HG03521 (cell line): ENCODE measurements at regions not wholly inside any gene's neighbourhood (a gene's known extent, or its start where the extent isn't known, plus 50 kb on each side); places are given as distances from the start of the nearest gene placed in this dataset.
A peak's percentile ranks its signal among the peaks of the same experiment; 100 is the strongest.

Experiments
- ATAC-seq: cut with Tn5 transposase; IDR thresholded peaks from one replicate; pipeline ENCODE4 v1.9.1; 2021; ENCODE audit warnings: mild to moderate bottlenecking, moderate library complexity; ENCODE audit not compliant: unreplicated experiment

DNA sequence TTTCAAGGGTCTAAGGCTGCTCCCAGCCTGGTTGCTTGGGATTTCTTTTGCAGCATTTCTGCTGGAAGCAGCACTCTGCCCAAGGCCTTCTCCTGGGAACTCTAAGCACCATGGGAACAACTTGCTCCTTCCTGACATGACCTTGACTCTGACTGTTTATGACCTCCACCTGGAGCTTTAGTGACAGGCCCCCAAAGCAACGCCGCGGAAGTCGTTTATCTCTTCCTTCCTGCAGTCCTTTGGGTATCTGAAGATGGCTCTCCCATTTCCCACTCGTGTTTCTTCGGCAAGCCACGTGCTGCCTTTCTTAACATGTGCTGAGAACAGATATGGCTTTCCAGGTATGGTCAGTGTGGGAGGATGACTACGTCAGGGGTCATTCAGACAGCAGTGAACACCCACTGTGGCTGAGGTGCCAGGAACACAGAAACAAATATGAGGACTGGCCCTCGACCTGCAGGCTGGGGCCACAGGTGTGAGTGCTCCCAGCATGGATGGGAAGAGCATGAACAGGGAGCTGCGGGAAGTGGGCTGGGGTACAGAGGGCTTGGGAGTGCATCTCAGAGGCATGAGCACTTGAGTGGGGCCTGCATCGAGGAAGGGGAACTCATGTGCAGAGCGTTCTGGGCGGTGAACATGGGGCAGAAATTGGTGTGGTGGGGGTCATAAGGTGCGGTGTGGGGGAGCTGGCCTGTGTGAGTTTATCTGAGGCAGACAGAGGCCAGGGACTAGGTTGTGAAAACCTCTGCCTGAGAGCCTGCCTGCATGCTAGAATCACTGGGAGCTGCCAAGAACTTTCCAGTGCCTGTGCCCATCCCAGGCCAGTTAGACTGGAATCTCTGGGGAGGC, 140.5 kb downstream of the TSN start:
- ATAC-seq, result no peak

DNA sequence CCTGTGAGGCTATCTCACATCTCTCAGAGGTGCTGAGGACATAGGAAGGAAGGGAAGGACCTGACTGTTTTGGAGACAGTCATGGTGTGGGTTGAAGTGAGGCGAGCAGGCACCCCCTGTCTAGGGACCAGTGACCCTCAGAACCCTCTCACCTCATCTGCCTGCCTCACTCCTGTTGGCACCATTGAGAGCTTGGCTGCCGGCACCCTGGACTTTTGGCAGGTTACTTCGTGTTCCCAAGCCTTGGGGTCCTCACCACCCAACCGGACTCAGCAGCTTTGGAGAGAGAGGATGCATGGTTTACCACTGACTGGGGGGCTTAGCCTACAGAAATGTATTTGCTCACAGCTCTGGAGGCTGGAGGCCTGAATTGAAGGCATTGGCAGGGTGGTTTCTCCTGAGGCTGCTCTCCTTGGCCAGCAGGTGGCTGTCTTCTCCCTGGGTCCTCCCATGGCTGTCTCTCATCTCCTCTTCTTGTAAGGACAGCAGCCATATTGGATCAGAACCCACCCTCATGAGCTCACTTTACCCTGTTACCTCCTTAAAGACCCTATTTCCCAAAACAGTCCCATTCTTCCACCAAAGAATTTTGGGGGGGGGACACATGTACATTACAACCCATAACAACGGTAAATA, 142.0 kb downstream of the TSN start:
- peak; percentile 81 for ATAC-seq

DNA sequence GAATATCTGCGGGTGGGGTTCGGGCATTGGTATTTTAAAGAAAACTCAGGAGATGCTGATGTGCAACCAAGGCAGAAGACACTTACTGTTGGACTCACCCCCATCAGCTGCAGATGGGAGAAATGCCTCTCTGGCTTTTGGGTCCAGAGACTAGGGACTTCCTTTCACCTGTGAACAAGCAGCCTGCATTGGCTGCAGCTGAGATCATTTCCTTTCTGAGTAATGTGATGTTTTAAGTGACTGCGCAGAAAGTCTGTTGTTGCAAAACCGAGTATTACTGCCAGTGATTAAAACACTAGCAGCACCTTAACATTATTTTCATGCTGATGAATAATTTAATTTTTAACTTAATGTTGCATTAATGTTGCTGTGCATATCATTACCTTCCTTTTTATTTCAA, 143.0 kb downstream of the TSN start:
- ATAC-seq, result no peak

DNA sequence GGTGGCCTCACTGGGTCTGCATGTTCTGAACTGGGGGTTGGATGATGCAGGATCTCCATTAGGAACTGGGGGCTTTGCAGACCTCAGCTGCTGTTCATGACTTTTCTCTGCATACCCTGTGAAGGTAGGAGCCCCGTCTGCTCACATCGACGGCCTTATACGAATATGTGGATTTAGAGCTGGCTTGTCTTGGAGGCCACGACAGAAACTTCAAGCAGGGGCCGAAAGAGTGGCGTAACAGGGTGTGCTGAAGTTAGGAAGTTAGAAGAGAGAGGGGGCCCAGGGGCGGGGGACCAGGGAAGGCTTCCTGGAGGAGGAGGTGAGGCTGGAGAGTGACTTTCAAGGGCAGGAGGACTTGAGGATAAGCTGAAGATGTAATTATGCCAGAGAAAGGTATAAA, 144.9 kb downstream of the TSN start:
- ATAC-seq, result no peak

- ATAC-seq, result no peak
Observed at GRCh38 chr2:121902171-121902591, 146.7 kb downstream of the TSN start.

- no peak for ATAC-seq
Observed at GRCh38 chr2:121902616-121903015, 147.2 kb downstream of the TSN start.

DNA sequence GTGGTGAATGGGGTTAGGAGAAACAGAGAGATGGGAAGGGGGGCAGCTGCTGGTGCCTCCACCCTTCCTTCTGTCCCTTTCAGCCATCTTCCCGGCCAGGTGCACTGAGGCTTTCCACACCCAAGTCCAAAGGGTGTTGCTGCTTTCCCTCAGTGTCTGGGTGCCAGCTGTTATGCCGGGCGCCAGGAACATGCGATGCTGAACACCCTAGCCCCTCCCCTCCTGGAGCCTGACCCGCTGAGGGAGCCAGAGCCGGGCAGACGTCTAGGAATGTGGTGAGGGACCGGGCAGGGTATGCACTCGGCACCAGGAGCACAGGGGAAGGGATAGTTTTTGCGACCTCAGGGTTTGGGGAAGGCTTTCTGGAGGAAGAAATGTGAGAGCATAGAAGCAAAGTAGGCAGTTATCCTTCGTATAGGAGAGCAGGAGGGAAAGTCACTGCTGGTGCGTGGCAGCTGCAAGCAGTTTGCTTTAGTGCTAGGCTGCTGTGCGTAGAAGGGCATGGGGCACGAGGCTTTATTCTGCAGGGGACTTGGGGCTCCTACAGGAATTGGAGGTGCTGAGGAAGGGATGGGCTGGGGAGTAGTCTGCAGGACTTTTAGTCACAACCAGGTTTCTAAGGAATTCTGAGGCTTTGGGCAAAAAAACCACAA, 147.7 kb downstream of the TSN start:
- ATAC-seq, result no peak

DNA sequence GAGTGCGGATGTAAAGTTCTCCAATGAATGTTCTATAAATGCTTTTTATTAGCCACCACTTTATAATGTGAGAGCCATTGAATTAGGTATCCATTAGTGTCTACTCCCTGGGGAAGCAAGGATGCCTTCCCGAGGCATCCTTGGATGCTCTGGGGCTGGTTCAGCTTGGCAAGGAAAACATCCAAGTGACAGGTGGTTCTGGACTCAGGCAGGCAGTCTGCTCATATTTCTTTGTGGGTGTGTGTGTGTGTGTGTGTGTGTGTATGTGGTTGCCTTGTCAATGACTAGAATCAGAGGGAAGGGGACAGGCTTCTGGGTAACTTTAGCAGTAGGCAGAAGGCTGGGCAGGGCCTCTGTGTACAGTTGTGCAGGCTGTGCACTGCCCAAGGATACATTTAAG, 149.2 kb downstream of the TSN start:
- ATAC-seq, result no peak

GRCh38 chr2:121905201-121905600, 149.8 kb downstream of the TSN start:
- no peak for ATAC-seq

DNA sequence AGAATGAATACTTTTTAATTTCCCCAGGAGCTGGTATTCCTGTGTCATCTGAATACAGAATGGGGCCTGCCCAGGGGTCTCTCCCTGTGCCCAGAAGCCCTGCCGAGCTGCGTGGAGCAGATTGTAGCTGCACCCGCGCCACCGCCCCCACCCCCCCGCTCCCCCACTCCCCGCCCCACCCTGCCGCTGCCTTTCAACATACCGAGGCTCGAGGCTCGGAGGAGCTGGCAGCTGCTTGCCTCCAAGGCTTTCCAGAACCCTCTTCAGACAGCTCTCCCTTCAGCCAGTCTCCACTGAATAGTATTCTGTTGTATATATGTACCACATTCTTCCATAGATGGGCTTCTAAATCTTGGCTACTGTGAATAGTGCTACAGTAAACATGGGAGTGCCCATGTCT, 150.7 kb downstream of the TSN start:
- ATAC-seq, result no peak

DNA sequence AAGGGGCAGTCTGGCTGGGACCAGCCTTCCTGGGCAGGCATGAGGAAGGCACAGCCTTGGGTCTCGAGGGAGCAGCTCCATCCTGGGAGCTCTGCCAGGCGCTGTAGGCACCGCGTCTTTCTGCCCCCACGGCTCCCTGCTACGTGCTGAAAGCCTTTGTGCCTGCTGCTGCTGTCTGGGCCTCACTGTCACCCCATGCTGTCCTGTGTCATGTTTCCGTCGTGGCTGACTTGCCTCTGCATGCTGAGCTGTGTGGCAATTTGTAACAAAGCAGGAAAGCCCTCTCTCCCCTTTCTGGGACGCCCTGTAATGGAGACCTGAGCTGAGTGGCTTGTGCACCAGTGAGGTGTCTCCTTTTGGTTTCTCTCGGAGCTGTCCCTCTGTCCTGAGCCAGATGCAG, 152.5 kb downstream of the TSN start:
- ATAC-seq, result no peak

DNA sequence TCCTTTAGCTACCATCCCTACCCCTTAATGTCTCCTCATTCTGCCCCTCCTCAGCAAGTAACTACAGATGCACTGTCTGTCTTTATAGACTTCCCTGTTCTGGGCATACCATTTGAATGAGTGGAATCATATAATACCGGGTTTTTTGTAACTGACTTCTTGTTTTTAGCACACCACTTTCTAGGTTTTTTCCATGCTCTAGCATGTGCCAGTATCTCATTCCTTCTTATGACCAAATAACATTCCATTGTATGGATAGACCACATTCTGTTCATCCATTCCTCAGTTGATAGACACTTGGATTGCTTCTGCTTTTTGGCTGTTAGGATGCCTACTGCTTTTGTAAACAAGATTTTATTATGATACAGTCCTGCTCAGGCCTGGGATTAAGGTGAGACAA, 154.7 kb downstream of the TSN start:
- ATAC-seq, result no peak

- ATAC-seq, result no peak
Observed at GRCh38 chr2:121911036-121911435, 155.6 kb downstream of the TSN start.

GRCh38 chr2:121917143-121917542, 161.7 kb downstream of the TSN start:
- ATAC-seq, result no peak

DNA sequence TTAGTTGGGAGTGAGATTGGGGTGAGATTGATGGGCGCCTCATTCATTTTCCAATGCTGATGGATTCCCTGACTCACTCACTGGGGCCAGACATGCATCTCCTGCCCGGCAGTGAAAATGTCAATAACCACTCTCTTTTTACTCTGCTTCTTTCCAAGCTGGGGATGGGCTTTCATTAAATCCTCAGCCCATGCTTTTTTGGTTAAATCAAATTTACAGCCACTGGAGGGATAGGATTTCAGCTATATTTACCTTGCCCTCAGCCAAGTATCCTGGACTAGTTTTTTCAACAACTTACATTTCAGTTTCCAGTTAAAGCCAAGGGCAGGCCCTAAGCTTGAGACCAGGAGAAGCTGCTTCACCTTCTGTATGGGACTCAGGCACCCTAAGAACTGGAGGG, 162.8 kb downstream of the TSN start:
- no peak for ATAC-seq

GRCh38 chr2:121919803-121920202, 164.4 kb downstream of the TSN start:
- no peak for ATAC-seq

DNA sequence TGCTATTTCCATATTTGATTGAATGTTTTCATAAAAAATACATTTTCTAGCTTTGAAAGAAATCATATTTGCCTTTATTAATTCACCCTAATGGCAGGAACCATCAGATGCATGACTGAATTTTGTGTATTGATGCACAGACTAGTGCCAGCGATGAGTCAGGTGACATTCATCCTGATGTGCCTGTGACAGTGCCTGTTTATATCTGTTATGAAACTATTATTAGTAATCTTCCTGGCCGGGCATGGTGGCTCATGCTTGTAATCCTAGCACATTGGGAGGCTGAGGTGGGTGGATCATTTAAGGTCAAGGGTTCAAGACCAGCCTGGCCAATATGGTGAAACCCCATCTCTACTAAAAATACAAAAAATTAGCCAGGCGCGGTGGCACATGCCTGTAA, 170.0 kb downstream of the TSN start:
- no peak for ATAC-seq

DNA sequence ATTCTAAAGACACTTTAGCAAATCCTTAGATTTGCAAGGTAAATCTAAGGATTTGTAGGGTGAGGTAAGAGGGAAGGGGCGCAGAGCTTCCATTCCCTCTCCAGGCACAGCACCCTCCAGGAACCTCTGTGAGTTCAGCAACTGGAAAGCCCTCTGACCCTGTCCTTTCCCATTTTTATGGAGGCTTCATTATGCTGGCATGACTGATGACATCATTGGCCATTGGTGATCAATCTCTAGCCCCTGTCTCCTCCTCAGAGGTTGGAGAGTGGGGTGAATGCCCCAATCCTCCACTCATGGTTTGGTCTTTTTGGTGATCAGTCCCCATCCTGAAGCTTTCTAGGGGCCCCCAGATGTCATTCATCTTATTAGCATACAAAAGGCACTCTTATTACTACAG, 187.8 kb downstream of the TSN start:
- ATAC-seq, result no peak

DNA sequence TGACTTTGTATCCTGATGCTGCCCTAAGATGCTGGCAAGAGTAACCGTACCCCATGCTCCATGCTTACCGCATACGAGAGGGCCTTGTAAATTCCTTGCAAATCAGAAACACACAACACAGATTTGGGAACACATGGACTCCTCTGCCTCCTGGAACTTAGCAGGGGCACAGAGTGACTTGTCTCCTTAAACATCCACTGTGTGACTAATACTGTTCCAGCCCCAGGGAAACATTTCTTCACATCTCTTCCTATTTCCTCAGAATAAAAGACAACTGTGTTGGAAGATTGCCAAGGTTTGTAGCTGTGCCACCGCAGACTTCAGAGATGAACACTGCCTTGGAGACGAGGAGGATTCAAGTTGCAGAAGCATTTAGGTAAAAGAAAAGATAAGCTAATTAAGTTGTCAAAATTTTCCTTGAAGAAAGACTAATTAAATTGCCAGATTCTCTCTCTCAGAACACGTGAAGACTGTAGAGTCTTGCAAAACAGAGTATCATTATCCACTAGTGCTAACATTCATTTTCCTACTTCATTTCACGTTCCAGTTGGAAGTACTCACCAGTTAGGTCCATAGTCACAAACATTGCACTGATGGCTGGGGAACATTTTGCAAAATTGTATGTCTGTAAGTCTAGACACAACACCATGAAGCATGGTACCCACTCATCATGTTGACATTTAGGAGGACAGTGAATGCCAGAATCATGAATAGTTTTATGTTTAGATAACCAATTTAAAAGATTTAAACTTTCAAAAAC, 188.8 kb downstream of the TSN start:
- no peak for ATAC-seq

DNA sequence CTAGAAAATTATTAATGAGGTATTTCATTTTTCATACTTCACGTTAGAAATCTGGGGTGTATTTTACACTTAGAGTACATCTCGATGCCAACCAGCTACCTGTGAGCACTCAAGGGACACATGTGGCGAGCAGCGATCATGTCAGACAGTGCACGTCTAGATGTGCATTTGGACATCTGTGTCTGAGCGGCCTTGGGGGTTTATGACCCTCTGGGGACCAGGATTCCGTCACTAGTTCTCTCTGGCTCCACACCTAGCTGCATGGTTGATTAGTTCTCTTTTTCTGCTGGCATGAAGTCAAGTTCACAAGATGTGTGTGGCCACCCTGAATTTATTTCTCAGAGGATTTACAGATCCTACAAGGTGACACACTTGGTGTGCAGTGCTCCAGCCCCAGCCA, 192.2 kb downstream of the TSN start:
- ATAC-seq, result no peak

- ATAC-seq, result no peak
Observed at GRCh38 chr2:121949271-121949670, 193.8 kb downstream of the TSN start.
